RWPE1 (cell line): ENCODE measurements at regions not wholly inside any gene's neighbourhood (a gene's known extent, or its start where the extent isn't known, plus 50 kb on each side); places are given as distances from the start of the nearest gene placed in this dataset.
A peak's percentile ranks its signal among the peaks of the same experiment; 100 is the strongest.

Experiments used
- CTCF ChIA-PET: fragments of 350-600 bp; sonication (Branson Sonifier 250); formaldehyde crosslinking; extraction: SDS; loops from one replicate; lab custom pipeline; 2021; lab: Yijun Ruan, JAX
- POLR2A ChIA-PET: fragments of 400-600 bp; formaldehyde crosslinking; extraction: SDS; loops from one replicate; lab custom pipeline; 2020; ENCODE audit warnings: antibody characterized with exemption; ENCODE audit not compliant: low non-redundant PET; lab: Yijun Ruan, JAX
- DNase-seq: peaks from one replicate; pipeline ENCODE4 v3.0.0; 2012; ENCODE audit warnings: low spot score
- H3K27ac ChIP-seq: fragments of 450-650 bp; 2 replicates; pipeline ENCODE4 v1.5.1; 2017
- TF ChIP-seq, protein P1 (sequence below): fragments of 450-650 bp; conservative IDR thresholded peaks from 2 replicates; pipeline ENCODE4 v1.5.1; 2017; ENCODE audit warnings: low read depth, mild to moderate bottlenecking

DNA sequence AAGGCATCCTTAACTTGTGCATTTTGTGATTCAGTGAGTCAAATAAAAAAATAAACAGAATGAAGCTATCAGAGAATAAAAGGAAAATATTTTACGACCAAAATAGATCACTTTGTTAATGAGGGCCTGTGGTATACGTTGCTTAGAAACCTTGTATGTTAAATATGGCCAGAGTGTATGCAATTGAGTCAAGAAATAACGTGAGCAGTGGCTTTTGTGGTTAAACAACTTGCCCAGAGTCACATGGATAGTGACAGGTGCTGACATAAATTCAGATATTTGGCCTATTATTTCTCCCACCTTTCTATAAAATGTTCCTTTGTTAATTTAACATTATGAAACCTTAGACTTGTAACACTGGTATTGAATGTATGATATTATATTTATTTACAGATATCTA, 393.4 kb downstream of the PABPC4L start:
- no peak for DNase-seq

DNA sequence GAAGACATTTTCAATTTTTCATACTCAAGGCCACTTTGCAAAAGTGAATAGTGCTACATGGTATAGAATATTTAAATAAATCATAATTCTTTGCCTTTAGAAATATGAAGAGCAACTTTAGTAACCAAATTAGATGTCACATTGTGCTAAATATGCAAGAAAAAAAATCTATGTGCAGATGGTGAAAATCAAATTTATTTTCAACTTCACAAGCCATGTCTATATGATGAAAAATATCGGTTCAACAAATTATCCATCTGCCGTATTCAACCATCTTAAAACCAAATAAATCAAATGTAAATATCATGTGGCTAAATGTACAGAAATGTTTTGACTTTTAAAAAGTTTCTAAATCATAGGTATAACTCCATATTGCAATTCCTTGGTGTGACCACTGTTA, 398.2 kb downstream of the PABPC4L start:
- ChIA-PET POLR2A (no interaction called here), CTCF (no interaction called here)
- DNase-seq, result no peak
- no peak overlapping the region for H3K27ac ChIP-seq
- TF ChIP-seq, protein P1, sequence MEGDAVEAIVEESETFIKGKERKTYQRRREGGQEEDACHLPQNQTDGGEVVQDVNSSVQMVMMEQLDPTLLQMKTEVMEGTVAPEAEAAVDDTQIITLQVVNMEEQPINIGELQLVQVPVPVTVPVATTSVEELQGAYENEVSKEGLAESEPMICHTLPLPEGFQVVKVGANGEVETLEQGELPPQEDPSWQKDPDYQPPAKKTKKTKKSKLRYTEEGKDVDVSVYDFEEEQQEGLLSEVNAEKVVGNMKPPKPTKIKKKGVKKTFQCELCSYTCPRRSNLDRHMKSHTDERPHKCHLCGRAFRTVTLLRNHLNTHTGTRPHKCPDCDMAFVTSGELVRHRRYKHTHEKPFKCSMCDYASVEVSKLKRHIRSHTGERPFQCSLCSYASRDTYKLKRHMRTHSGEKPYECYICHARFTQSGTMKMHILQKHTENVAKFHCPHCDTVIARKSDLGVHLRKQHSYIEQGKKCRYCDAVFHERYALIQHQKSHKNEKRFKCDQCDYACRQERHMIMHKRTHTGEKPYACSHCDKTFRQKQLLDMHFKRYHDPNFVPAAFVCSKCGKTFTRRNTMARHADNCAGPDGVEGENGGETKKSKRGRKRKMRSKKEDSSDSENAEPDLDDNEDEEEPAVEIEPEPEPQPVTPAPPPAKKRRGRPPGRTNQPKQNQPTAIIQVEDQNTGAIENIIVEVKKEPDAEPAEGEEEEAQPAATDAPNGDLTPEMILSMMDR, result no peak

More for the DNA sequence above, 393.4 kb downstream of the PABPC4L start:
- POLR2A ChIA-PET, result no interaction called here
- no peak overlapping the region for H3K27ac ChIP-seq
- TF ChIP-seq, protein P1, result no peak
- CTCF ChIA-PET, result no interaction called here

DNA sequence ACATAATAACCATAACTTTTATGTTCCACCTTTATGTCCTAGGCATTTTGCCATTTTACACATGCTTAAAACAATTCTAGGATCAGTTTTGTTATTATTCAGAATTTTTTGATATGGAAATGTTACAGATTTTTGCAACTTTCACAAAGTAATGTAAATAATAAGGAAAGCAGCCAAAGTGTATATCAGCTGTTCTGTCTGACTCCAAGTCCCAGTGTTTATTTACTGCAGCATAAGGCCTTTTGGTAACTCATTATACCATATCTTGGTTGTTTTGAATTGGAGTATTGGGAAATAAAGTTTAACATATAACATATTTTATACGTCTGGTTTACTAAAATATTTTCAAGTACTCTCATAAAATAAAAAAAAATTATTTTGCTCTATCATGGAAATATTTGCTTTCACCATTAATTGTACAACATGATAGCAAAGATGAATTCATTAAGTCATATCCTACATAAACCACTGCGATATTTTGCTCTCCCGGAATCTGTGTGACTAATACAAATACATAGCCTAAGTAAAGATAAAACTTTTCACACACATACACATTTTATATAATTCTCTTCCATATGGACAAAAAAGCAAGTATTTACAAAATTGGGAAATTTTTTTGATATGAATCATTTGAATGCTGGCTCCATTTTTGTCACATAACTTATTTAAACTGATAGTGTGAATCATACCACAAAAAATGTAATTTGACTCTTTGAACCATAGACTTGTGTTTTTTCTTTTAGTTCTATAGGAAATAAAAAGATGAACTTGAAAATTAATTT, 399.0 kb downstream of the PABPC4L start:
- TF ChIP-seq, protein P1, result no peak
- ChIA-PET CTCF (no interaction called here), POLR2A (no interaction called here)
- no peak overlapping the region for H3K27ac ChIP-seq
- peak; percentile 5 for DNase-seq

DNA sequence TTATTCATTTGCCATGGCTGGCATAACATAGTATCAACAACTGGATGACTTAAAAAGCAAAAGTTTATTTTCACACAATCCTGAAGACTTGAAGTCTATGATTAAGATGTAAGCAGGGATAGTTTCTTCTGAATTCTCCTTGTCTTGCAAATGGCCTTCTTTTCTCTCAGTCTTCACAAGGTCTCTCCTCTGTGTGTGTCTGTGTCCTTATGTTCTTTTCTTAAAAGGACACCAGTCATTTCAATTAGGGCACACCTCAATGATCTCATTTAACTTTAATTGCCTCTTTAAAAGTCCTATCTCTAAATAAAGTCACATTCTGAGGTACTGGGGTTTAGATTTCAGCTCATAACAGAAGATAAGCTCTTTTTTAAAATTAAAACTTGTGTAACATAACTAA, 399.7 kb downstream of the PABPC4L start:
- ChIA-PET POLR2A (no interaction called here), CTCF (no interaction called here)
- H3K27ac ChIP-seq, result no peak overlapping the region
- TF ChIP-seq, protein P1, result no peak
- DNase-seq, result no peak

DNA sequence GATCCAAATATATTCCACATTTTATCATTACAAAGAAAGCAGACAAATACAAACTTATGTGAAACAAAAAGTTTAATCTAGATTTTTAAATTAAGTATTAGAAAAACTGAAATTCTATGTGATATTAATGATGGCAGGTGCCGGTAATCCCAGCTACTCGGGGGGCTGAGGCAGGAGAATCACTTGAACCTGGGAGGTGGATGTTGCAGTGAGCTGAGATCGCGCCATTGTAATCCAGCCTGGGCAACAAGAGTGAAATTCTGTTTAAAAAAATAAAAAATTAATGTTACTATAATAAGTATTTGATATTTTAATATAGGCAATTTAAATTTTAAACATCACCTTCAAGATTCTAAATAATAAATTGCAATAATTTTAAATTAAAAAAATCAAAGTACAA, 400.6 kb downstream of the PABPC4L start:
- DNase-seq, result no peak
- TF ChIP-seq, protein P1, result no peak
- CTCF ChIA-PET, result no interaction called here
- no peak overlapping the region for H3K27ac ChIP-seq
- POLR2A ChIA-PET, result no interaction called here

DNA sequence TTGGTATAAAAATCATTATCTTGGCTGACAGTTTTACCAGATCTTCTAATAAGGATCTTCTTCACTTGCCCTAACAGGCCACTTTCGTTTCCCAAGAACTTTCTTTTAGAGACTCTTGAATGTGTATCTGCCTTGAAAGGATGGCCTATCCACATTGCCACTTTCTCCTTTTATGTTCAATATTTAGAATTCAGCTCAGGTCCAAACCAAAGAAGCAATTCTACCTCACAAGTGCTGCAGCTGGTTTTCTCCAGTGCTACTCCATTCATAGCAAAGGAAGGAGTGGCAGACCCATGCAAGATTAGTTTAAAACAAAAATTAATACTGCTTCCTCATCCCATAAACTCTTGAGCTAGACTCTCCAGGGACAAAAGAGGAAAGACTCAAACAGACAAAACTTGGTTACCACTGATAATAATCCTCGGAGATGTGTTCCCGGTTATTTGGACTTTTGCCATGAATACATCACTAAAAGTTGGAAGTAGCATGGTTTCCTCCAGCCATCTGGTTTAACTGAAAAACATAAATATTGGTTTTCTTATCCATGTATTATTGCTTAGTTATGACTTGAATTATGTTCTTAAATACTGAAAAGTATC, 401.8 kb downstream of the PABPC4L start:
- TF ChIP-seq, protein P1, result no peak
- no peak overlapping the region for H3K27ac ChIP-seq
- ChIA-PET POLR2A (no interaction called here), CTCF (no interaction called here)
- no peak for DNase-seq
